K562 (cell line): ENCODE measurements at regions not wholly inside any gene's neighbourhood (a gene's known extent, or its start where the extent isn't known, plus 50 kb on each side); places are given as distances from the start of the nearest gene placed in this dataset.

Experiments used
- ATAC-seq: fragments of 200-7000 bp; cut with Tn5 transposase; 3 replicates; pipeline ENCODE4 v1.9.1; 2020; ENCODE audit warnings: moderate library complexity
- BruUV-seq: library from RNA; stranded (reverse); fragments of 400-500 nt; replicated peaks from 2 replicates; lab custom pipeline; 2021; lab: Mats Ljungman, UMichigan
- CTCF ChIA-PET: fragments of 300-600 bp; formaldehyde crosslinking; extraction: SDS; loops from one replicate; lab custom pipeline; 2021; ENCODE audit warnings: low intra/inter-chr PET ratio; lab: Yijun Ruan, JAX
- POLR2A ChIA-PET: fragments of 300-600, 350-650 bp; sonication (Branson Sonifier 250); formaldehyde crosslinking; extraction: SDS; loops from one replicate; lab custom pipeline; 2021; ENCODE audit warnings: antibody characterized with exemption, inconsistent platforms; lab: Yijun Ruan, JAX
- DNase-seq, 4 experiments: peaks; one replicate each; pipeline versions ENCODE4 v3.0.0 to v3.0.0-alpha.2; 2011 to 2018; ENCODE audit warnings: low spot score in 3 of 4, mixed read lengths in 3 of 4; ENCODE audit errors: extremely low read depth in 1 of 4
- FAIRE-seq: peaks from 2 replicates; lab custom pipeline; 2011; peaks lifted over from hg19 to GRCh38; lab: Jason Lieb, UNC
- H2AFZ ChIP-seq: 2 replicates; pipeline ENCODE4 v1.6.0; 2011; ENCODE audit warnings: low read depth, low read length, control low read depth, inconsistent platforms
- H3K27ac ChIP-seq: fragments of 200-600 bp; 3 replicates; pipeline ENCODE4 v1.8.0; 2011; ENCODE audit warnings: low read depth, mild to moderate bottlenecking, control low read depth, inconsistent platforms, low read length, moderate library complexity, mixed read lengths; ENCODE audit errors: extremely low read depth
- H3K27me3 ChIP-seq, 2 experiments: fragments of 300-600 bp in 1 of 2; 2 replicates in 1 of 2; 3 replicates in 1 of 2; pipeline versions ENCODE4 v1.6.0 to v1.8.0; 2011; ENCODE audit warnings: inconsistent platforms in 2 of 2, low read length in 2 of 2, mild to moderate bottlenecking in 1 of 2, mixed read lengths in 1 of 2, moderate library complexity in 1 of 2; ENCODE audit not compliant: control insufficient read depth in 2 of 2, insufficient read depth in 2 of 2
- H3K36me3 ChIP-seq: fragments of 300-600 bp; 3 replicates; pipeline ENCODE4 v1.8.0; 2011; ENCODE audit warnings: mild to moderate bottlenecking, low read length, inconsistent platforms; ENCODE audit not compliant: control insufficient read depth, insufficient read depth
- H3K4me1 ChIP-seq, 2 experiments: fragments of 200-600 bp in 1 of 2; replicated peaks in 1 of 2; 2 replicates in 1 of 2; 3 replicates in 1 of 2; pipeline versions ENCODE4 v1.5.1 to v1.8.0; 2011; ENCODE audit warnings: inconsistent platforms in 2 of 2, low read length in 2 of 2, mild to moderate bottlenecking in 1 of 2, mixed read lengths in 1 of 2, moderate library complexity in 1 of 2; ENCODE audit not compliant: control insufficient read depth in 2 of 2, insufficient read depth in 2 of 2
- H3K4me2 ChIP-seq: 2 replicates; pipeline ENCODE4 v1.6.1; 2011; ENCODE audit warnings: low read length, control low read depth, inconsistent platforms, mixed read lengths; ENCODE audit not compliant: insufficient read depth
- H3K4me3 ChIP-seq: fragments of 200-600 bp; sonication (generic), shearing (Covaris generic); 2 replicates; pipeline ENCODE4 v1.5.1; 2016; ENCODE audit warnings: control low read depth, inconsistent platforms
- H3K79me2 ChIP-seq: fragments of 200-600 bp; 3 replicates; pipeline ENCODE4 v1.8.0; 2011; ENCODE audit warnings: low read length, inconsistent platforms; ENCODE audit not compliant: control insufficient read depth, insufficient read depth
- H3K9ac ChIP-seq, 2 experiments: 2 replicates each; pipeline versions ENCODE4 v1.6.0 to v1.6.1; 2011; ENCODE audit warnings: low read depth in 2 of 2, low read length in 2 of 2, control low read depth in 1 of 2, inconsistent platforms in 1 of 2, mild to moderate bottlenecking in 1 of 2, mixed read lengths in 1 of 2; ENCODE audit not compliant: insufficient read depth in 1 of 2
- H3K9me1 ChIP-seq: one replicate; pipeline ENCODE4 v1.6.0; 2011; ENCODE audit warnings: inconsistent platforms, mild to moderate bottlenecking, low read length, moderate library complexity; ENCODE audit not compliant: control insufficient read depth, insufficient read depth
- H3K9me3 ChIP-seq: replicated peaks from 2 replicates; pipeline ENCODE4 v1.5.1; 2011; ENCODE audit warnings: low read depth, low read length, inconsistent platforms; ENCODE audit not compliant: control insufficient read depth, insufficient read depth
- H4K20me1 ChIP-seq: replicated peaks from 2 replicates; pipeline ENCODE4 v1.6.1; 2011; ENCODE audit warnings: low read length, inconsistent platforms, mixed read lengths; ENCODE audit not compliant: control insufficient read depth, insufficient read depth
- ADNP ChIP-seq: fragments of 200-800 bp; sonication (Bioruptor generic); IDR thresholded peaks from 2 replicates; pipeline ENCODE4 v1.6.1; 2016; ENCODE audit warnings: missing genetic modification characterization, missing compliant biosample characterization
- CTBP1 ChIP-seq: fragments of 450-650 bp; IDR thresholded peaks from 2 replicates; pipeline ENCODE4 v1.6.1; 2016; ENCODE audit warnings: borderline replicate concordance
- DACH1 ChIP-seq: fragments of 450-650 bp; IDR thresholded peaks from 2 replicates; pipeline ENCODE4 v1.6.1; 2018; ENCODE audit not compliant: partially characterized antibody
- GTF2E2 ChIP-seq: fragments of 200-800 bp; sonication (Bioruptor generic); IDR thresholded peaks from 2 replicates; pipeline ENCODE4 v1.6.1; 2016; ENCODE audit warnings: missing genetic modification characterization, missing compliant biosample characterization
- HES1 ChIP-seq: fragments of 450-650 bp; IDR thresholded peaks from 2 replicates; pipeline ENCODE4 v1.6.1; 2016; ENCODE audit warnings: low read depth, mild to moderate bottlenecking, moderate library complexity
- JUND ChIP-seq, 2 experiments: IDR thresholded peaks; 2 replicates in 1 of 2; 3 replicates in 1 of 2; pipeline ENCODE4 v1.6.1; 2011; ENCODE audit warnings: borderline replicate concordance in 2 of 2, low read depth in 2 of 2, low read length in 2 of 2, improper control_type of control experiment in 1 of 2, missing biosample characterization in 1 of 2, missing genetic modification characterization in 1 of 2, missing genetic modification reagents in 1 of 2
- POLR2H ChIP-seq: IDR thresholded peaks from 2 replicates; pipeline ENCODE4 v1.6.1; 2016; ENCODE audit warnings: missing genetic modification characterization, low read depth, mild to moderate bottlenecking, control low read depth, missing compliant biosample characterization, moderate library complexity
- PREB ChIP-seq: sonication (generic); formaldehyde crosslinking; IDR thresholded peaks from 2 replicates; pipeline ENCODE4 v1.8.1; 2023; ENCODE audit warnings: mild to moderate bottlenecking, missing genetic modification reagents
- RNF2 ChIP-seq: sonication (generic); IDR thresholded peaks from 2 replicates; pipeline ENCODE4 v1.6.1; 2016
- TEAD4 ChIP-seq, 2 experiments: sonication (generic) in 1 of 2; formaldehyde crosslinking in 1 of 2; IDR thresholded peaks; 2 replicates each; pipeline versions ENCODE4 v1.6.1 to v1.8.0; 2012 to 2022; ENCODE audit warnings: borderline replicate concordance in 1 of 2, inconsistent platforms in 1 of 2, low read length in 1 of 2, mild to moderate bottlenecking in 1 of 2, missing genetic modification reagents in 1 of 2
- ZC3H4 ChIP-seq: sonication (generic); formaldehyde crosslinking; IDR thresholded peaks from 2 replicates; pipeline ENCODE4 v1.9.0; 2021; ENCODE audit warnings: missing genetic modification reagents, borderline replicate concordance
- WGBS: fragments of 100-300 bp; shearing (Covaris generic); methylation state at CpG from one replicate; pipeline ENCODE4 v1.1.6; 2016; ENCODE audit warnings: low coverage, mixed read lengths; ENCODE audit not compliant: insufficient coverage; ENCODE audit errors: missing lambda C conversion rate; 5-methylcytosine and 5-hydroxymethylcytosine counted together
- in situ Hi-C: fragments of 300-500 bp; cut with MboI; formaldehyde crosslinking; loops from 4 replicates; pipeline ENCODE4 v1.15.0; 2018; ENCODE audit warnings: inconsistent platforms, mixed read lengths
- intact Hi-C: fragments of 100-400 bp; cut with micrococcal nuclease; formaldehyde crosslinking; loops from 2 replicates; pipeline ENCODE4 v1.14.2; 2022

GRCh38 chr1:98421085-98421435 is 240.5 kb upstream of the SNX7 start:
- BruUV-seq = no TSS peak

More at GRCh38 chr1:98421085-98421435, 240.5 kb upstream of the SNX7 start:
- ATAC-seq = no peak
- H3K79me2 ChIP-seq = no peaks in the 10 kb centered on the region
- no peaks in the 10 kb centered on the region for H4K20me1 ChIP-seq
- H3K4me1 ChIP-seq = no peaks in the 10 kb centered on the region
- intact Hi-C loops (no loop called here), in situ Hi-C loops (no loop called here)
- H3K9ac ChIP-seq = no peak overlapping the region
- FAIRE-seq = no peak
- POLR2A ChIA-PET = no interaction called here
- no peaks in the 10 kb centered on the region for H3K36me3 ChIP-seq
- DNase-seq = no peak
- H3K4me2 ChIP-seq = no peak overlapping the region
- WGBS = 0% methylated on average over 2 of the region's 2 CpGs
- no peaks in the 10 kb centered on the region for H3K27me3 ChIP-seq
- no peak for TF ChIP-seq RNF2
- TF ChIP-seq DACH1 = no peak
- TF ChIP-seq GTF2E2 (tag) = no peak
- TF ChIP-seq JUND (IDR thresholded peaks at IDR 0.05; ENCODE audit: borderline replicate concordance, low read depth, low read length) = no peak
- no peak for TF ChIP-seq JUND (tag; IDR thresholded peaks at IDR 0.05; ENCODE audit: borderline replicate concordance, low read depth, low read length)
- no peak for TF ChIP-seq CTBP1
- no peak for TF ChIP-seq ADNP
- TF ChIP-seq POLR2H = no peak
- TF ChIP-seq ZC3H4 = no peak
- TF ChIP-seq HES1 = no peak
- no peak for TF ChIP-seq TEAD4 (IDR thresholded peaks at IDR 0.05; ENCODE audit: low read length)
- TF ChIP-seq TEAD4 (CRISPR knock-in tag; IDR thresholded peaks at IDR 0.05; ENCODE audit: borderline replicate concordance) = no peak
- TF ChIP-seq PREB (CRISPR knock-in tag) = no peak
- no peaks in the 10 kb centered on the region for H3K9me1 ChIP-seq
- H3K9me3 ChIP-seq = no peaks in the 10 kb centered on the region
- CTCF ChIA-PET = no interaction called here
- no peak overlapping the region for H3K4me3 ChIP-seq
- H3K27ac ChIP-seq = no peak overlapping the region
- no peak overlapping the region for H2AFZ ChIP-seq
